PFSK-1 (cell line): ENCODE measurements at regions not wholly inside any gene's neighbourhood (a gene's known extent, or its start where the extent isn't known, plus 50 kb on each side); places are given as distances from the start of the nearest gene placed in this dataset.

Experiments
- FOXP2 ChIP-seq: optimal IDR thresholded peaks from 2 replicates; pipeline ENCODE3; 2011; ENCODE audit warnings: borderline replicate concordance, control low read depth, inconsistent platforms; ENCODE audit not compliant: insufficient read depth; ENCODE audit errors: extremely low read length, extremely low read depth
- POLR2AphosphoS5 ChIP-seq: IDR thresholded peaks from 2 replicates; pipeline ENCODE4 v1.6.1; 2012; ENCODE audit warnings: low read depth, mild to moderate bottlenecking, control low read depth, low read length, moderate library complexity
- REST ChIP-seq, 2 experiments: IDR thresholded peaks; 2 replicates each; pipeline versions ENCODE4 v1.6.1 to v1.8.0; 2011 to 2012; ENCODE audit warnings: low read depth in 2 of 2, low read length in 2 of 2, control low read depth in 1 of 2, inconsistent platforms in 1 of 2, mild to moderate bottlenecking in 1 of 2, moderate library complexity in 1 of 2; ENCODE audit not compliant: insufficient read depth in 1 of 2
- SIN3A ChIP-seq: IDR thresholded peaks from 2 replicates; pipeline ENCODE4 v1.6.1; 2012; ENCODE audit warnings: mild to moderate bottlenecking, low read length, moderate library complexity, borderline replicate concordance; ENCODE audit not compliant: insufficient read depth
- TAF1 ChIP-seq: IDR thresholded peaks from 2 replicates; pipeline ENCODE4 v1.6.1; 2012; ENCODE audit warnings: low read length, control low read depth, borderline replicate concordance; ENCODE audit not compliant: insufficient read depth

DNA sequence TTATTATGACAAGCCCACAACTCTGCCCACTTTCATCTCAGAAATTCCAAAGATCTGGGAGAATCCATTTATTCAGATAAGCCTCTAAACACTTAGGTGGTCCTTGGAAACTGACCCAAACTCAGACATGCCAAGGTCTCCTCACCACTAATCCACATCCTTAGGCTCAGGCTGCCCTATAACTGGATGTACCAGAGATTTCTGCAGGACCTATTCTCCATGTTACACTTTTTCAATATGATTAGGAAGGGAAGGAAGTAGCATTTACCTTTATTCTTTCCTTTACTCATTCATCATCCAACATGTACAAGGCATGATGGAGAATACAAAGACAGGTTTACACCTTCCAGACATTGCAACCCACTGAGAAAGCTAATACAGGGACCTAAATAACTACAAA, 145.9 kb upstream of the BMP4 start:
- TF ChIP-seq FOXP2 (no peak), REST (IDR thresholded peaks at IDR 0.05; ENCODE audit: insufficient read depth in 1 of 2, low read depth in 2 of 2, low read length in 2 of 2) (no peak), TAF1 (no peak), SIN3A (no peak), POLR2AphosphoS5 (no peak)

DNA sequence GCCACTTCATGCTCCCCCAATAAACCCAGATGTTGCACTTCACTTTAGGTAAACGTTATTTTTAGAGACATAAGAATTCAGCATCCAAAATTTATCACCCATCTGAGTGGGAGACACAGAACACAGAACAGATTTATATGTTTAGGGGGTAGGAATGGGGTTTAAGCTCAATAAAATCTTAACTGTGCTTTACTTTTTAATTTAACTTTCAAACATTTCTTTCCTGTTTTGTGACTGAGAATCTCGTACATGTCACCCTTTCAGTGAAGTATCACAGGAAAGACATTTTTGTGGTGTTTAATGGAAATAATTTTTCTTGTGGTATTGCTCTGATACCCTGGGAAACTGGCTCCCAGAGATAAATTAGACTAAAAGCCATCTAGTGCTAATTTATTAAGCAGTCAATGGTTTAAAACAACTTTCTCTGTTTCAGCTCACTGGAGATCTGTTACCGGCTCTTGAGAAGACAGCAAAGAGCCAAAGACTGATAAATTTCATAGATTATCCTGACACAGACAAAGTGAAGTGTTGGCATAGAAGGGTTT, 148.0 kb upstream of the BMP4 start:
- TF ChIP-seq REST (IDR thresholded peaks at IDR 0.05; ENCODE audit: insufficient read depth in 1 of 2, low read depth in 2 of 2, low read length in 2 of 2) = no peak

- no peak for TF ChIP-seq SIN3A
Measured at GRCh38 chr14:54105406-54105805, 148.8 kb upstream of the BMP4 start.

GRCh38 chr14:54105898-54106297, 149.3 kb upstream of the BMP4 start:
- TF ChIP-seq POLR2AphosphoS5 = no peak
- no peak for TF ChIP-seq TAF1
- no peak for TF ChIP-seq FOXP2
- TF ChIP-seq SIN3A = no peak
- no peak for TF ChIP-seq REST (IDR thresholded peaks at IDR 0.05; ENCODE audit: insufficient read depth in 1 of 2, low read depth in 2 of 2, low read length in 2 of 2)

DNA sequence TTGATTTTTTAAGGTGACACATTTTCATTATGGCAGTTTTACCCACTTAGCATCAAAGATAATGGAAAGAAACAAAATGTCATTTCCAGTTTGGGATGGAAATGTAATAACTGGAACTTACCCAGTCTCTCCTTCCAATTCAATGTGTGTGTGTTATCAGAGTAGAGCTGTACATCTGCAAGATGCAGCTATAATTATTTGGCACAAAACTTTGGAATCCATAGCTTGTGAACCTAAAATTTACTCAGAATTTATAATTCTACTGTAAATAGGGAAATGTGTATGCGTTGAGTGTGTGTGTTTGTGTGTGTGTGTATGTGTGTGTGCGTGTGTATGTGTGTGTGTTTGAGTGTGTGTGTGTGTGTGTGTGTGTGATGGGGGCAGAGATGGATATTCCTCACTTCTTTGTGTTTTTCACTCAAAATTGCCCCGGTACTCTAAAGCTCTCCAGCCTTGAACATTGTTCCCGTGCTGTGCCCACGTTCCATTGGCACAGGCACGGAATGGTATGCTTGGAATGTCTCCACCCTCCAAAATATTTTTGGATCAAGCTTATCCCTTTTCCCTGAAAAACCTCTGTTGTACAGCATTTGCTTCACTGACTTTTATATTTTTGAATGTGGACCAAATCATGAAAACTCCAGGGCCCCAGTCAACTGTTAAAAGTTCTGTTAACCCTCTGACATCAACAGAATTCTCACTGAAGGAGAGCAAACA, 150.2 kb upstream of the BMP4 start:
- no peak for TF ChIP-seq REST (IDR thresholded peaks at IDR 0.05; ENCODE audit: insufficient read depth in 1 of 2, low read depth in 2 of 2, low read length in 2 of 2)
- no peak for TF ChIP-seq POLR2AphosphoS5
- no peak for TF ChIP-seq TAF1
- no peak for TF ChIP-seq SIN3A
- no peak for TF ChIP-seq FOXP2
